BLaER1 (cell line): ENCODE measurements at regions not wholly inside any gene's neighbourhood (a gene's known extent, or its start where the extent isn't known, plus 50 kb on each side); places are given as distances from the start of the nearest gene placed in this dataset.

Experiments used
- H3K27ac ChIP-seq: shearing (Covaris generic); formaldehyde crosslinking; 2 replicates; pipeline ENCODE4 v1.8.1; 2022
- H3K27me3 ChIP-seq: shearing (Covaris generic); formaldehyde crosslinking; 2 replicates; pipeline ENCODE4 v1.8.1; 2022
- H3K36me3 ChIP-seq: shearing (Covaris generic); formaldehyde crosslinking; 2 replicates; pipeline ENCODE4 v1.8.1; 2022
- H3K4me1 ChIP-seq: shearing (Covaris generic); formaldehyde crosslinking; 2 replicates; pipeline ENCODE4 v1.8.1; 2022
- H3K4me2 ChIP-seq: shearing (Covaris generic); formaldehyde crosslinking; 2 replicates; pipeline ENCODE4 v1.8.1; 2022
- H3K4me3 ChIP-seq: shearing (Covaris generic); formaldehyde crosslinking; 2 replicates; pipeline ENCODE4 v1.8.1; 2022
- H3K9ac ChIP-seq: shearing (Covaris generic); formaldehyde crosslinking; 2 replicates; pipeline ENCODE4 v1.8.1; 2022
- H3K9me3 ChIP-seq: shearing (Covaris generic); formaldehyde crosslinking; 2 replicates; pipeline ENCODE4 v1.8.1; 2022
- H4K20me1 ChIP-seq: shearing (Covaris generic); formaldehyde crosslinking; 2 replicates; pipeline ENCODE4 v1.8.1; 2022
- Cebpa-rat ChIP-seq: shearing (Covaris generic); IDR thresholded peaks from 2 replicates; pipeline ENCODE4 v1.8.1; 2022

DNA sequence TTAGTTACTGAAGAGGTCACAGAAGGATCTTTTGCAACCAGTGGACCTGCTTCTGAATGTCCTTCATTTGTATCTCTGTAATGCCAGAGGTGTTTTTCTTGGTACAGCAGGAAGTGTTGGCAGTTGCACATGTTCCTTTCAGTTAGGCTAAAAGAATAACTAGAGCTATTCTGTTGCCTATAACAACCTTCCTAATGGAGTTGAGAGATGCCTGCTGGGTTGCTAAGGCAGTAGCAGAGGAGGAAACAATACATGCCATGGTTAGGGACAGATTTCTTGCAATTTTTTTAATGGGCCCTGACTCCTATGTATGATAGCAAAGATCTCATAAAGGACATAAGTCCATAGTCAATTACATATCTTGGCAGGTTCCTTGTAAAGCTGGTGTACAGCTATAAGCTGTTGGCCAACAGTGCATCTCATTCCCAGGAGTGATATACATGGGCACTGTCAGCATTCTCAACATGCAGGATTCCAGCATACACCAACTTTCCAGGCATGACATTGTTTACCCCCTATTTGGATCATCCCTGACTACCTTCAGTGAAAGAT, 556.6 kb downstream of the CCER1 start:
- H3K27me3 ChIP-seq: no peaks in the 10 kb centered on the region
- H3K4me3 ChIP-seq: no peak overlapping the region
- no peak for TF ChIP-seq Cebpa-rat
- no peak overlapping the region for H3K9ac ChIP-seq
- H3K4me2 ChIP-seq: no peak overlapping the region
- H3K4me1 ChIP-seq: no peaks in the 10 kb centered on the region
- no peaks in the 10 kb centered on the region for H4K20me1 ChIP-seq
- no peak overlapping the region for H3K27ac ChIP-seq
- H3K9me3 ChIP-seq: peaks cover 11% of the 10 kb centered on the region
- H3K36me3 ChIP-seq: no peaks in the 10 kb centered on the region

DNA sequence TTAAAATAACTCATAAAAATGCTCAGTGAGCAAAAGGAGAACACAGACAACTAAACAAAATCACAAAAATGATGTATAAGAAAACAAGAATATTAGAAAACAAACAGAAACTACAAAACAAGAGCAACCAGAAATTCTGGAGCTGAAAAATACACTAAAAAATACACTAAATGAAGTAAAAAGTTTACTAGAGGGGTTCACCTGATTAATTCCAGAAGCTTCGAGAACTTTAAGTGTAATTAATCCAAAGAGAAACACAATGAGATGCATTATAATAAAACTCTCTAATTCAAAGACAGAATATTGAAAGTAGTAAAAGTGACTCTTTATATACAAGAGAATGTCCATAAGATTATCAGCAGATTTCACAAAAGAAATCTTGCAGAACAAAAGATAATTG, 558.4 kb downstream of the CCER1 start:
- H3K4me3 ChIP-seq: no peak overlapping the region
- H3K36me3 ChIP-seq: no peaks in the 10 kb centered on the region
- no peaks in the 10 kb centered on the region for H3K27me3 ChIP-seq
- no peak overlapping the region for H3K27ac ChIP-seq
- no peak overlapping the region for H3K9ac ChIP-seq
- no peak for TF ChIP-seq Cebpa-rat
- no peaks in the 10 kb centered on the region for H3K4me1 ChIP-seq
- peaks cover 11% of the 10 kb centered on the region for H3K9me3 ChIP-seq
- H4K20me1 ChIP-seq: no peaks in the 10 kb centered on the region
- H3K4me2 ChIP-seq: no peak overlapping the region

DNA sequence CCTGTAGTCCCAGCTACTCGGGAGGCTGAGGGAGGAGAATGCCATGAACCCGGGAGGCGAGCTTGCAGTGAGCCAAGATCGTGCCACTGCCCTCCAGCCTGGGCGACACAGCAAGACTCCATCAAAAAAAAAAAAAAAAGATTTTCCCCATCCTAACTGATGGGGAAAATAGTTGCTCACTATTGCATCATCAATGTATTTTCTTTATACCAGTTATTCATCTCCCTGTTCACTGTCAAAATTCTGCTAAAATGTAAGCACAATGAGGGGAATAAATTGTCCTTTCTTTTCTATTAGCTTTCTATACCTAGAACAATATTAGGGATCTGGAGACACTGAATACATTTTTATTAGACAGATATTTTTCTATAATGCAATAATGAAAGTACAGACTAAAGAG, 561.3 kb downstream of the CCER1 start:
- Histone ChIP-seq H3K4me2 (no peak overlapping the region), H3K9ac (no peak overlapping the region), H4K20me1 (no peaks in the 10 kb centered on the region), H3K36me3 (no peaks in the 10 kb centered on the region), H3K27me3 (no peaks in the 10 kb centered on the region), H3K9me3 (peaks cover 11% of the 10 kb centered on the region), H3K4me3 (no peak overlapping the region), H3K4me1 (no peaks in the 10 kb centered on the region), H3K27ac (no peak overlapping the region)
- TF ChIP-seq Cebpa-rat: no peak; the same call in 1 of the 2 replicates

DNA sequence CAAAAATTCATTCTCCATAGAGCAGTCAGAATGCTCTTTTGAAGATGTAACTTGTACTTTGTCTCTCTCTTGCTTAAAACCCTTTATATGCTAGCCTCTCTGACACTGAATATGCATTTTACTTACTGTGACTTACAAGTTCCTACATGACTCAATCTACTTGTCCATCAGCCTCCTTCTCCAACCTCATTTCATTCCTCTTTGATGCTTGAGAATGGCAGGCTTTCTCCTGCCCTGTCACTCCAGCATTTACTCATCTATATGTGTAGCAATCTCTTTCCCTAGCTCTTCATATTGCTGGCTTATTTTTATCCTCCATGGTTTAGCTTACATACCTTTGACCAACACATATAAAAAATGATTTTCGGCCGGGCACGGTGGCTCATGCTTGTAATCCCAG, 561.9 kb downstream of the CCER1 start:
- TF ChIP-seq Cebpa-rat: no peak
- Histone ChIP-seq H3K36me3 (no peaks in the 10 kb centered on the region), H3K4me3 (no peak overlapping the region), H3K27ac (no peak overlapping the region), H3K4me1 (no peaks in the 10 kb centered on the region), H3K4me2 (no peak overlapping the region), H3K27me3 (no peaks in the 10 kb centered on the region), H3K9me3 (peaks cover 11% of the 10 kb centered on the region), H4K20me1 (no peaks in the 10 kb centered on the region), H3K9ac (no peak overlapping the region)

DNA sequence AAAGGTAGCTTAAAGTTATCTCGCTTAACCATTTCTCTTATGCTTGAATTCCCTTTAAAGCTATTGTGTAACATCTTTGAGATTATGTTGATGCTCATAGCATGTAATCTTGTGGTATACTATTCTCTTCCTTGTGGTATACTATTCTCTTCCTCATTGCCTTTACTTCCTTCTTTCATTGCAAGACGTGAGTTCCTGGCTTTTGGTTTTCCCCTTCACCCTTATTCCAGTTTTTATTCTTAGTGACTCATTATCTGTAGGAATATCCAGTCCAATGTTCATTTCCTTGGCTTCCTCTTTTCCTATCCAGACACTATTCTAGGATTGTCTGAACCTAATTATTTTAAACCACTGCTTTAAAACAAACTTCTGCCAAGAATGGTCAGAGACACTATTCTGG, 564.0 kb downstream of the CCER1 start:
- no peak overlapping the region for H3K27ac ChIP-seq
- no peaks in the 10 kb centered on the region for H4K20me1 ChIP-seq
- no peaks in the 10 kb centered on the region for H3K36me3 ChIP-seq
- H3K9me3 ChIP-seq: peaks cover 7% of the 10 kb centered on the region
- H3K9ac ChIP-seq: no peak overlapping the region
- H3K4me2 ChIP-seq: no peak overlapping the region
- H3K4me1 ChIP-seq: no peaks in the 10 kb centered on the region
- no peaks in the 10 kb centered on the region for H3K27me3 ChIP-seq
- no peak overlapping the region for H3K4me3 ChIP-seq
- TF ChIP-seq Cebpa-rat: no peak

DNA sequence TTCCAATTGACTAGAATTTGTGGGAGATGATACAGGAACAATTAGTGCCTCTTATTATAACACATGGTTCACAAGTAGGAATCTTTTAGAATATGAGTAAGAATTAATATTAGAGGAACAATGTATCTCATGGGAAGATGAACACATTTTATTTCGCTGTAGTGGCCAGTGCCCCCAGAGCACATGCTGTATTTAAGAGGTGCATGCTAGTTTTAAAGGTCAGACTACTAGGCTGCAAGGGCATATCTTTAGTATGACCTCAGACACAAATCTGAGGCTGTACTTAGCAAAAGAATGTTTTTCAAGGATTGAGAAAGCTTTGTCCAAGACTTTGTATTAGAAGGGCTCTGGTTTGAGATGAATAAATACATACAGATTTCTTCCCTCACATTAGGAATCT, 586.9 kb downstream of the CCER1 start:
- Histone ChIP-seq H3K4me1 (no peaks in the 10 kb centered on the region), H3K9ac (no peak overlapping the region), H3K27ac (no peak overlapping the region), H3K4me2 (no peak overlapping the region), H3K27me3 (no peaks in the 10 kb centered on the region), H4K20me1 (no peaks in the 10 kb centered on the region), H3K36me3 (no peaks in the 10 kb centered on the region), H3K4me3 (no peak overlapping the region), H3K9me3 (no peaks in the 10 kb centered on the region)
- no peak for TF ChIP-seq Cebpa-rat

DNA sequence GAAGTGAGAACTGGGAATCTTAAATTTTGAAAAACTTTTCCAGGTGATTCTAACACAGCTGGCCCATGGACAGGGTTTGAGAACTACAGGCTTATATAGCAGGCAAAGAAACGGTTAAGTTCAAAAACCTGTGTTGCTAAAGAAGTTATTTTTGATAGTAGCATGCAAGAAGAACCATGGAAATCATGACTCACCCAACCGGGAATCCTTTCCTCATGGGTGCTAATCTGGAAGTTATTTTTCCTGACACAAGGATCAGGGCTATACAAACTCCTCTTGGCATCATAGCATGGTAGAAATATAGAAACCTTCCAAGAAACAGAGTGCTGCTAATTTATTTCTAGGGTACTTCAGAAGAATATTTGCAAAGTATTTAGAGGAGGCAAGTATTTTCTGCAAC, 588.7 kb downstream of the CCER1 start:
- Histone ChIP-seq H3K4me1 (no peaks in the 10 kb centered on the region), H3K9me3 (no peaks in the 10 kb centered on the region), H3K9ac (no peak overlapping the region), H3K27ac (no peak overlapping the region), H3K4me3 (no peak overlapping the region), H4K20me1 (no peaks in the 10 kb centered on the region), H3K36me3 (no peaks in the 10 kb centered on the region), H3K4me2 (no peak overlapping the region), H3K27me3 (no peaks in the 10 kb centered on the region)
- TF ChIP-seq Cebpa-rat: no peak

DNA sequence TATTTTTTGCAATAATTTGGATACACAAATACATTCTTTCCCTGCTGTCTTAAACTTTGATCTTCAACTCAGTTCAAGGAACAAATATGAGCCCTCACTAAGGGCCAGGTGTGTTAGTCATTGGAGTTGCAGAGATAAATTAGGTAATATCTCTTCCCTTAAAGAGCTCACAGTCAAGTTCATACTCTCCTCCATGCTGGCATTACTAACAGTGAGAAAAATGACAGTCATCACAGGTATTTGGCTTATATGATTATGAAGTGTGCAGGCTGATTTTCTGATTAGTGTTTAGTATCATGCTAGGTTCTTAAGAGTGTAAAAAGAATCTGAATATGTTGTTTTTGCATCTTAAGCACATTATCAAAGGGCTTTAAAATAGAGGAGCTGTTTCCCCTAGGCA, 594.7 kb downstream of the CCER1 start:
- Histone ChIP-seq H3K27me3 (no peaks in the 10 kb centered on the region), H3K36me3 (no peaks in the 10 kb centered on the region), H3K4me3 (no peak overlapping the region), H3K4me1 (no peaks in the 10 kb centered on the region), H3K27ac (no peak overlapping the region), H3K4me2 (no peak overlapping the region), H3K9me3 (no peaks in the 10 kb centered on the region), H3K9ac (no peak overlapping the region), H4K20me1 (no peaks in the 10 kb centered on the region)
- no peak for TF ChIP-seq Cebpa-rat

DNA sequence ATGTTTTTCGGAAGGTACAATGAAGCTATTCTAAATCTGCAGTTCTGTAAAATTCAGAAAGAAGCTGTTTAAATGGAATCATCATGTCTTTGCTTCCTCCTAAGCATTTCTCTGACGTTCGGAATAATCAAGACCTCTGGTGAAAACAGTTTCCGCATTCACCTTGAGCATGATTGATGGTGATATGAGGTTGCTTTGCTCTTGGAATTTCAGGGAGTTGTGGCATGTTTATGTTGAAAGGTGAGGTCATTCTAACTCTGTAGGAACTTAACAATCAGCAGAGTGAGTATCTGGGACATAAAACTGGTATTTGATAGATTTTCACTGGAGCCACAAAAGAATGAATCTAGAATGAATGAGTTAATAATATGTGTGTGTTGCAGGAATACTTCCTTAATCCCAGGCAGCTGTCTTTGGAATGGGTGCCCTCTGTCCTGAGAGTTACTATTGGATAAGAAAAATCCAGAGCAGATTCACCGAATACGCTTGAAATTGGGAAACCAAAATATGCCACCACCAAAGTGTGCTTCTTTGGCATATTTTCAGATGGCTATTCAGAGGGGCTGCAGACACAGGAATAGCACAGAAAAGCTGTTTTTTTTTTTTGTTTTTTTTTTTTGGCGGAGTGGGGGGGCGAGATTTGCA, 599.1 kb downstream of the CCER1 start:
- peaks cover 6% of the 10 kb centered on the region; the same call in 1 of the 2 replicates for H3K9me3 ChIP-seq
- H4K20me1 ChIP-seq: no peaks in the 10 kb centered on the region
- TF ChIP-seq Cebpa-rat: no peak
- no peaks in the 10 kb centered on the region for H3K36me3 ChIP-seq
- no peak overlapping the region for H3K27ac ChIP-seq
- no peak overlapping the region for H3K4me3 ChIP-seq
- no peak overlapping the region for H3K4me2 ChIP-seq
- no peaks in the 10 kb centered on the region for H3K27me3 ChIP-seq
- no peaks in the 10 kb centered on the region for H3K4me1 ChIP-seq
- no peak overlapping the region for H3K9ac ChIP-seq

DNA sequence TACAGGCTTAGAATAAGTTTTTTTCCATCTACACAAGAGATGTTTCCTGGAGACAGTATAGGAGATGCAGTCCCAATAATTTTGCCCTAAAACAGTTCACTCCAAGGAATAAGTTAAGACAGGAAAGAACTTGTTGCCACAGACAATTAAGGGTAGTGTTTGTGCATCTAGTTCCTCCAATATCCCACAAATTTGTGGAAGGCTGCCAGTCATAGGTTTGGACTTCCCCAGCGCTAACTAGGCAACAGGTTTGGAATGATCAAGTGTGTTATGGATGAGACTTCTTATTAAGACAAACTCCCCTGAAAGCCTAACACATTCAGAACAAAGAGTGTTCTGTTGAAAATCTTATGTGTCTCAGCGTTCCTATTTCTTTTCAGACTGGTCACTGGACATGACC, 611.0 kb downstream of the CCER1 start:
- H3K27me3 ChIP-seq: no peaks in the 10 kb centered on the region
- H4K20me1 ChIP-seq: no peaks in the 10 kb centered on the region
- H3K36me3 ChIP-seq: no peaks in the 10 kb centered on the region
- no peak for TF ChIP-seq Cebpa-rat
- H3K27ac ChIP-seq: no peak overlapping the region
- H3K9ac ChIP-seq: no peak overlapping the region
- H3K9me3 ChIP-seq: no peaks in the 10 kb centered on the region
- no peak overlapping the region for H3K4me2 ChIP-seq
- no peaks in the 10 kb centered on the region for H3K4me1 ChIP-seq
- H3K4me3 ChIP-seq: no peak overlapping the region

DNA sequence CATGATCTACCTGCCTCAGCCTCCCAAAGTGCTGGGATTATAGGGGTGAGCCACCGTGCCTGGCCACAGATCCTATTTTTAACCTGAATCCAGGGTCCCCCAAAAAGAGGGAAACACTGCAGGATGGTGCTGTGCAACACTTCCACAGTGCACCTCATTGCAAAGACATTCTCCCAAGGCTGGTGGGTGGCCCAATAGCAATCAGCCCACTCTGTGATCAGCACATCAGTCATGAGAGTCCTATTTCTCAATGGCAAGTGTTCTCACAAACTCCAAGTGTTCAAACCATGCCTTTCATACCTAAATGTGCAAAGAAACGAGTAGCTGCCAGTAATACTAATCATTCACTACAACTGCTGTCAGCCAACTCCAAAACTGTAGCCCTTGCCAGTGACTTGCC, 612.9 kb downstream of the CCER1 start:
- H3K4me1 ChIP-seq: no peaks in the 10 kb centered on the region
- no peak for TF ChIP-seq Cebpa-rat
- no peak overlapping the region for H3K4me3 ChIP-seq
- H3K9ac ChIP-seq: no peak overlapping the region
- H3K4me2 ChIP-seq: no peak overlapping the region
- no peaks in the 10 kb centered on the region for H3K27me3 ChIP-seq
- H3K27ac ChIP-seq: no peak overlapping the region
- H3K36me3 ChIP-seq: no peaks in the 10 kb centered on the region
- H3K9me3 ChIP-seq: no peaks in the 10 kb centered on the region
- H4K20me1 ChIP-seq: no peaks in the 10 kb centered on the region
